ENCODE measurements at regions not wholly inside any gene's neighbourhood (a gene's known extent, or its start where the extent isn't known, plus 50 kb on each side); places are given as distances from the start of the nearest gene placed in this dataset.
A peak's percentile ranks its signal among the peaks of the same experiment; 100 is the strongest.

- H3K27me3 Mint-ChIP-seq: no peaks in the 10 kb centered on the region
- no peak overlapping the region for H3K4me3 Mint-ChIP-seq (ENCODE audit: low read depth)
- H3K27ac Mint-ChIP-seq: no peak overlapping the region
- DNase-seq (ENCODE audit: low spot score, unreplicated experiment): no peak
- no peaks in the 10 kb centered on the region for H3K4me1 Mint-ChIP-seq (ENCODE audit: low read depth)
- H3K9me3 Mint-ChIP-seq (ENCODE audit: low read depth): peaks cover under 1% of the 10 kb centered on the region
- H3K36me3 Mint-ChIP-seq (ENCODE audit: insufficient read depth): no peaks in the 10 kb centered on the region
- TF ChIP-seq CTCF (IDR thresholded peaks at IDR 0.05; ENCODE audit: unreplicated experiment): no peak
Observed at GRCh38 chr2:149806651-149807050, 219.1 kb upstream of the MMADHC start.

- H3K9me3 Mint-ChIP-seq (ENCODE audit: low read depth): no peaks in the 10 kb centered on the region
- no peak overlapping the region for H3K4me3 Mint-ChIP-seq (ENCODE audit: low read depth)
- peak overlapping the region; percentile 76 for H3K27ac Mint-ChIP-seq
- peaks cover 14% of the 10 kb centered on the region for H3K4me1 Mint-ChIP-seq (ENCODE audit: low read depth)
- H3K36me3 Mint-ChIP-seq (ENCODE audit: insufficient read depth): no peaks in the 10 kb centered on the region
- no peak for DNase-seq (ENCODE audit: low spot score, unreplicated experiment)
- no peaks in the 10 kb centered on the region for H3K27me3 Mint-ChIP-seq
- no peak for TF ChIP-seq CTCF (IDR thresholded peaks at IDR 0.05; ENCODE audit: unreplicated experiment)
Observed at GRCh38 chr2:149800624-149801542, 213.3 kb upstream of the MMADHC start.

GRCh38 chr2:149799013-149799705 lies 211.6 kb upstream of the MMADHC start:
- no peaks in the 10 kb centered on the region for H3K27me3 Mint-ChIP-seq
- DNase-seq (ENCODE audit: low spot score, unreplicated experiment): no peak

GRCh38 chr2:149797030-149797429 lies 209.5 kb upstream of the MMADHC start:
- Mint-ChIP-seq H3K36me3 (ENCODE audit: insufficient read depth) (peaks cover 4% of the 10 kb centered on the region), H3K4me3 (ENCODE audit: low read depth) (no peak overlapping the region), H3K4me1 (ENCODE audit: low read depth) (peaks cover 14% of the 10 kb centered on the region), H3K9me3 (ENCODE audit: low read depth) (peaks cover 17% of the 10 kb centered on the region), H3K27ac (no peak overlapping the region), H3K27me3 (no peaks in the 10 kb centered on the region)
- no peak for DNase-seq (ENCODE audit: low spot score, unreplicated experiment)
- TF ChIP-seq CTCF (IDR thresholded peaks at IDR 0.05; ENCODE audit: unreplicated experiment): no peak

More at GRCh38 chr2:149799013-149799705, 211.6 kb upstream of the MMADHC start:
- Mint-ChIP-seq H3K4me3 (ENCODE audit: low read depth) (no peak overlapping the region), H3K36me3 (ENCODE audit: insufficient read depth) (peaks cover 4% of the 10 kb centered on the region), H3K9me3 (ENCODE audit: low read depth) (peaks cover 8% of the 10 kb centered on the region), H3K27ac (no peak overlapping the region), H3K4me1 (ENCODE audit: low read depth) (peaks cover 14% of the 10 kb centered on the region)
- TF ChIP-seq CTCF (IDR thresholded peaks at IDR 0.05; ENCODE audit: unreplicated experiment): no peak

GRCh38 chr2:149789549-149789948 lies 202.0 kb upstream of the MMADHC start:
- peaks cover 1% of the 10 kb centered on the region for H3K4me1 Mint-ChIP-seq (ENCODE audit: low read depth)
- H3K27ac Mint-ChIP-seq: no peak overlapping the region
- no peak overlapping the region for H3K4me3 Mint-ChIP-seq (ENCODE audit: low read depth)
- no peaks in the 10 kb centered on the region for H3K36me3 Mint-ChIP-seq (ENCODE audit: insufficient read depth)
- H3K9me3 Mint-ChIP-seq (ENCODE audit: low read depth): peaks cover 16% of the 10 kb centered on the region
- no peak for TF ChIP-seq CTCF (IDR thresholded peaks at IDR 0.05; ENCODE audit: unreplicated experiment)
- H3K27me3 Mint-ChIP-seq: no peaks in the 10 kb centered on the region
- DNase-seq (ENCODE audit: low spot score, unreplicated experiment): no peak
